Activated naive CD4-positive, alpha-beta T cell treated with anti-CD3 and anti-CD28 coated beads, Interleukin-2, amount 50 U/mL, for 16 hours (primary cell): ENCODE measurements at regions not wholly inside any gene's neighbourhood (a gene's known extent, or its start where the extent isn't known, plus 50 kb on each side); places are given as distances from the start of the nearest gene placed in this dataset.
"Not testable (repeated sequence)": the region's sequence is repeated elsewhere in the genome, so short reads cannot be mapped to it uniquely, and the experiment has no call there.

Experiments used
- DNase-seq: peaks from one replicate; pipeline ENCODE4 v3.0.0-alpha.2; 2020

GRCh38 chr2:56813490-56813889 lies 629.7 kb downstream of the CCDC85A start:
- DNase-seq: no peak

GRCh38 chr2:56816666-56817065 lies 632.9 kb downstream of the CCDC85A start:
- no peak for DNase-seq

- no peak for DNase-seq
These were observed 648.0 kb downstream of the CCDC85A start for GRCh38 chr2:56831780-56832179.

GRCh38 chr2:56834686-56835085 lies 650.9 kb downstream of the CCDC85A start:
- DNase-seq: no peak

GRCh38 chr2:56840009-56840408 lies 656.2 kb downstream of the CCDC85A start:
- DNase-seq: not testable (repeated sequence)

GRCh38 chr2:56860991-56861390 lies 677.2 kb downstream of the CCDC85A start:
- DNase-seq: no peak

GRCh38 chr2:56871644-56872043 lies 687.9 kb downstream of the CCDC85A start:
- no peak for DNase-seq

GRCh38 chr2:56874717-56875116 lies 690.9 kb downstream of the CCDC85A start:
- DNase-seq: no peak

- DNase-seq: no peak
These were observed 705.9 kb downstream of the CCDC85A start for GRCh38 chr2:56889738-56890137.

- DNase-seq: no peak
These were observed 708.6 kb downstream of the CCDC85A start for GRCh38 chr2:56892382-56892781.

- DNase-seq: no peak
These were observed 715.2 kb downstream of the CCDC85A start for GRCh38 chr2:56898986-56899385.

- no peak for DNase-seq
These were observed 728.7 kb downstream of the CCDC85A start for GRCh38 chr2:56912490-56912889.

GRCh38 chr2:56918790-56919189 lies 735.0 kb downstream of the CCDC85A start:
- DNase-seq: no peak

GRCh38 chr2:56933976-56934375 lies 750.2 kb downstream of the CCDC85A start:
- DNase-seq: no peak

- no peak for DNase-seq
These were observed 751.1 kb downstream of the CCDC85A start for GRCh38 chr2:56934866-56935265.

GRCh38 chr2:56940054-56940453 lies 756.3 kb downstream of the CCDC85A start:
- no peak for DNase-seq

GRCh38 chr2:56952871-56953270 lies 769.1 kb downstream of the CCDC85A start:
- no peak for DNase-seq

GRCh38 chr2:56960581-56960980 lies 776.8 kb downstream of the CCDC85A start:
- no peak for DNase-seq

GRCh38 chr2:56962673-56963072 lies 778.9 kb downstream of the CCDC85A start:
- no peak for DNase-seq

- no peak for DNase-seq
These were observed 785.7 kb downstream of the CCDC85A start for GRCh38 chr2:56969513-56969912.

- no peak for DNase-seq
These were observed 787.7 kb downstream of the CCDC85A start for GRCh38 chr2:56971383-56971974.

GRCh38 chr2:56981554-56981953 lies 797.8 kb downstream of the CCDC85A start:
- no peak for DNase-seq

GRCh38 chr2:56985609-56986008 lies 801.8 kb downstream of the CCDC85A start:
- DNase-seq: no peak

GRCh38 chr2:57022496-57022895 lies 838.7 kb downstream of the CCDC85A start:
- DNase-seq: no peak

- no peak for DNase-seq
These were observed 861.3 kb downstream of the CCDC85A start for GRCh38 chr2:57044931-57045635.
